Hepatocyte (in vitro differentiated cells): ENCODE measurements at regions not wholly inside any gene's neighbourhood (a gene's known extent, or its start where the extent isn't known, plus 50 kb on each side); places are given as distances from the start of the nearest gene placed in this dataset.

Source experiments
- EZH2 ChIP-seq: fragments of 200-600 bp; sonication (generic); IDR thresholded peaks from 2 replicates; pipeline ENCODE4 v1.6.1; 2016; ENCODE audit warnings: antibody characterized with exemption, mild to moderate bottlenecking, borderline replicate concordance
- EZH2phosphoT487 ChIP-seq: fragments of 200-600 bp; sonication (generic); IDR thresholded peaks from one replicate; pipeline ENCODE4 v1.6.1; 2018; ENCODE audit warnings: antibody characterized with exemption, mild to moderate bottlenecking, low read depth, moderate library complexity; ENCODE audit not compliant: unreplicated experiment, severe bottlenecking
- TF ChIP-seq, protein P1 (sequence below): fragments of 200-600 bp; sonication (generic); IDR thresholded peaks from 2 replicates; pipeline ENCODE4 v1.5.1; 2016; ENCODE audit warnings: antibody characterized with exemption, mild to moderate bottlenecking; ENCODE audit not compliant: poor library complexity

GRCh38 chr7:153091477-153091876, 331.9 kb downstream of the ACTR3B start:
- TF ChIP-seq, protein P1, sequence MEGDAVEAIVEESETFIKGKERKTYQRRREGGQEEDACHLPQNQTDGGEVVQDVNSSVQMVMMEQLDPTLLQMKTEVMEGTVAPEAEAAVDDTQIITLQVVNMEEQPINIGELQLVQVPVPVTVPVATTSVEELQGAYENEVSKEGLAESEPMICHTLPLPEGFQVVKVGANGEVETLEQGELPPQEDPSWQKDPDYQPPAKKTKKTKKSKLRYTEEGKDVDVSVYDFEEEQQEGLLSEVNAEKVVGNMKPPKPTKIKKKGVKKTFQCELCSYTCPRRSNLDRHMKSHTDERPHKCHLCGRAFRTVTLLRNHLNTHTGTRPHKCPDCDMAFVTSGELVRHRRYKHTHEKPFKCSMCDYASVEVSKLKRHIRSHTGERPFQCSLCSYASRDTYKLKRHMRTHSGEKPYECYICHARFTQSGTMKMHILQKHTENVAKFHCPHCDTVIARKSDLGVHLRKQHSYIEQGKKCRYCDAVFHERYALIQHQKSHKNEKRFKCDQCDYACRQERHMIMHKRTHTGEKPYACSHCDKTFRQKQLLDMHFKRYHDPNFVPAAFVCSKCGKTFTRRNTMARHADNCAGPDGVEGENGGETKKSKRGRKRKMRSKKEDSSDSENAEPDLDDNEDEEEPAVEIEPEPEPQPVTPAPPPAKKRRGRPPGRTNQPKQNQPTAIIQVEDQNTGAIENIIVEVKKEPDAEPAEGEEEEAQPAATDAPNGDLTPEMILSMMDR, result no peak
- TF ChIP-seq EZH2phosphoT487 (no peak), EZH2 (no peak)
